Right ventricle myocardium superior (tissue), 1 donor: ENCODE measurements at regions not wholly inside any gene's neighbourhood (a gene's known extent, or its start where the extent isn't known, plus 50 kb on each side); places are given as distances from the start of the nearest gene placed in this dataset.
"Not testable (repeated sequence)": the region's sequence is repeated elsewhere in the genome, so short reads cannot be mapped to it uniquely, and the experiment has no call there.

ENCODE experiments used
- ATAC-seq: fragments of 200-7000 bp; cut with Tn5 transposase; one replicate; pipeline ENCODE4 v1.9.1; 2020; ENCODE audit warnings: mild to moderate bottlenecking; ENCODE audit not compliant: poor library complexity
- DNase-seq: peaks from one replicate; pipeline ENCODE4 v3.0.0-alpha.2; 2020
- intact Hi-C: fragments of 100-400 bp; cut with DNase I; formaldehyde crosslinking; loops from one replicate; pipeline ENCODE4 v1.11.2; 2022
- donor health status: DM: no; HTN: yes; CAD: no; lungs with severe emphysema.

DNA sequence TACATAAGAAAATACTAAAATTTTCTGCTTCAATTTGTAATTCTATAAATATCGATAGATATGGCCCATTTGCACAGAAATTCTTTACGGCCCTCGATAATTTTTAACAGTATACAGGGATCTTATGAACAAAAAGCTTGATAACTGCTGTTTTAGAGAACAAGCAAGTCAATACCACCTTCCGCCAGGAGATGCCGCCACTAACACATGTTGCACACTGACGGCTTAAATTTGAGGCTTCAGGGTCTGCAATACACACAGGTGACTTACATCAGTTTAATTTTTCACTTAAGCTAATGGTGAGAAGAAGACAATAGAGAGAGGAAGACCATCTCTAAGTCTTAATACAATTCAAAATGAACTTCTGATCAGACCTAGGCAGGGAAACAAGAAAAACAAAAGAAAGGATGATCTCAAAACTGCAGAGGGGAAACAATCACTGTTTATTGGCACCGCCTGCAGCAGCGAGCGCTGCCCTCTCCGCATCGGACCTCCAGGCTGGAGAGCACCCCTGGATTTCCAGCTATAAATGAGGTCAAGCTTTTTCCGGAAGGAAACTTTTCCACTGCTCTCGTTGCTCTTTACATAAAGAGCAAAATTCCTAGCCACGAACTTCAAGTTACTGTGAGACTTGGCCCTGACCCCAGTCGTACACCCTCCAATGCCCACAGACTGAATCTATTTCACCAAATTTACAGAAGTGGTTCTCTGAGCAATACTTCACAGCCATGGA, 53.9 kb downstream of the OTOR start:
- DNase-seq (peak; percentile 57), ATAC-seq (no peak)
- intact Hi-C loops, result loop anchor here (2.0 to 5.0 kb wide), 2 partner anchors 629 to 1470 kb away; no protein-coding TSS in a partner anchor

DNA sequence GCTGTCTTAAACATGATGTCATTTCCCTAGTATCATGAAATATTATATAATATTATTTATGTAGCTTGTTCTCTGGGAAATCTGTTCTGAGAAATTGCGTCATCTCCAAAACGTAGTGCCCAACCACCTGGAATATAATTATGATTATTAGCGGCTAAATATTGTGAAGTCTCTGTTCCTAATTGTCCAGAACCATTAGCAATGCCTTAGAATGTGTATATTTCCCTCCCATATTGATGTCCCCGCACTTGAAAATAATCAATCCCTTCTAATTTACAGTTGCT, 54.4 kb downstream of the OTOR start:
- intact Hi-C loops, result loop anchor here (2.0 to 5.0 kb wide), 2 partner anchors 628 to 1470 kb away; no protein-coding TSS in a partner anchor
- ATAC-seq (no peak), DNase-seq (no peak)

DNA sequence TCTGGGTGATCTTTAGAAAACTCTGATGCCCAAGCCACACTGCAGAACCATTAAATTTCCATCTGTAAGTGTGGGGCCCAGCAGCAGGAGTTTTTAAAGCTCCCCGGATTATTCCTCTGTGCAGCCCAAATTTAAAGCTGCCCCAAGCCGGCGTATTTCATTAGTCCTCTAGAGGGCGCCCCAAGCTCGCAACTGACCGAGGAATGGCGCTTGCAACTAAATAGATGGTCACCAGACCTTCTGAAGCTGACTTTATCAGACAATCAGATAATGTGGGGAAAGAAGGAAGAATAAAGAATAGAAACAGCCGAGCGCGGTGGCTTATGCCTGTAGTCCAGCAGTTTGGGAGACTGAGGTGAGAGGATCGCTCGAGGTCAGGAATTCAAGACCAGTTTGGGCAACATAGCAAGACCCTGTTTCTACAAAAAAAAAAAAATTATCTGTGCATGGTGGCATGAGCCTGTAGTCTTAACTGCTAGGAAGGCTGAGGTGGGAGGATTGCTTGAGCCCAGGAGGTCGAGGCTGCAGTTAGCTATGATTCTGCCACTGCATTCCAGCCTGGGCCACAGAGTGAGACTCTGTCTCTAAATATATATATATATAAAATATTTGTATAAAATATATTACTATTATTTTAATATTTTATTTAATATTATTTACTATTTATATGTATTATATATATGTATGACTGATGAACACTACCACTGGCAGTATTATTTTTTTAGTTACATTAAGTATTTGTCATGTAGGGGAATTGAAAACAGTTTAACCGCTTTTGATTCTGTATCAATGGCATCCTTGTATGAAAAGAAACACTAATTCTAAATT, 56.0 kb downstream of the OTOR start:
- intact Hi-C loops, result loop anchor here (2.0 to 5.0 kb wide), 2 partner anchors 627 to 1468 kb away; no protein-coding TSS in a partner anchor
- ATAC-seq (peak; percentile 57), DNase-seq (peak; percentile 52)

DNA sequence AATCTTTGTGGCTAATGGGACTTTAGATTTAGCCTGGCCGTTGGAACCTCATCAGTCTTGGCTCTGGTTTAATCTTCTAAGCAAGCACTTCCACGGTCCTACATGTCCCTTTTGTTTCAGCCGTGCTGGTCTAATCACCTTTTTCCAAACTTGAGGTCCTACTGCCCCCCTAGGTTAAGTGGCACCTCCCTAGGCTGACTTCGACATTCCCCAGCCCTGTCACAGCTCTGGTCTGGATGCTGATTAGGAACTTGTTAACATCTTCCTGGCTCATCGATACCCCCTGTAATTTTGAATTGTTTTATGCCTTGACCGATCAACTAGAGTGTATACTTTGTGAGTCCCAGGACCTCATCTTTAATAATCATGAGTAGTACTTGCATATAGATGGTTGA, 56.6 kb downstream of the OTOR start:
- ATAC-seq, result no peak
- DNase-seq, result no peak
- intact Hi-C loops, result loop anchor here (5.0 kb wide), 1 partner anchor 1468 kb away; no protein-coding TSS in a partner anchor

DNA sequence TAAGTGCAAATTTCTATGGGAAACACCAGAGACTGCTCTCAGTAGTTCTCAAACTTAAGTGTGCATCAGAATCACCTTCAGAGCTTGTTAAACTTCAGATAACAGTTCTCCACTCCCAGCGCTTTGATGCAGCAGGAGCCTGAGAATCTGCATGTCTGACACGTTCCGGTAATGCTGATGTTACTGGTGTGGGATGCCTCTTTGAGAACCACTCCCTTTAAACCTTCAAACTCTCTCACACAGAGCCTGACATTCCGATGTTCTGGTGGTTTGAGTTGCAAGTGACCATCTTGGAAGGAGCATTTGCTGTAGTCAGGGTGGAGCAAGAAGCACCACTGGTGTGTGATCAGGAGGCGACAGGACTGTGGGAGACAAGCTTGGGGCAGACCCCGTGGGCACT, 57.9 kb downstream of the OTOR start:
- ATAC-seq, result no peak
- intact Hi-C loops, result no loop called here
- DNase-seq, result no peak

DNA sequence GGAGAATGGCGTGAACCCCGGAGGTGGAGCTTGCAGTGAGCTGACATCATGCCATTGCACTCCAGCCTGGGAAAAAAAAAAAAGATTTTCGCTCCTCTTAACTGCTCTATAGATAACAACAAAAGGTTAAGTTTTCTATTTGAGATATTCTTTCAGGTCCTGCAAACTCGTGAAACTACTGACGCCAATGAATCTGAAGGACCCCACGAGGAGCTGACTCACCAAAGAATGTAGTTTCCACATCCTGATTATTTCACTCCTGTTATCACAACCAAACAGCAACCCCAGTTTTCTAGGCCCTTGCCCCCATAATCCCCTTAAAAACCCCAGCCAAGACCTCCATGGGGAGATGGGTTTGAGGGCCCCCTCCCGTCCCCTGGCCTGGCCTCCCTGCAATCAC, 58.7 kb downstream of the OTOR start:
- DNase-seq (no peak), ATAC-seq (no peak)
- intact Hi-C loops, result no loop called here

DNA sequence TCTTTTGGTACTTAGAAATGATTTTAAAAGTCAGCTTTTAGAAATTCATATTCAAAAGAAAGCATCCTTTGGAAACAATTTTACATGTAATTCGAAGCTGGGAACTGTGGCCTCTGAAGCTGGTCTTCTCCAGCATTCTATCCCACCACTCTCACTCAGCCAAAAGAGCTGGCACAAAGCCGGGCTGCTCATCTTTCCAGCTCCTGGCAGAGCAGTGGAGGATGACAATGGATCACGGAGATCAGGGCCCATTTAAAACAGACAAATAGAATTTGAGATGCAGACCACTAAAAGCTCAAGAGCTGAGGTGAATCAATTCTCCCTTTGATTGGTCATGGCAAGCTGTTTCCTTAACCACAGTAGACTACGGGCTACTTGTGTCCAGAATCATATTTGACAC, 60.6 kb downstream of the OTOR start:
- DNase-seq (no peak), ATAC-seq (no peak)
- intact Hi-C loops, result no loop called here

DNA sequence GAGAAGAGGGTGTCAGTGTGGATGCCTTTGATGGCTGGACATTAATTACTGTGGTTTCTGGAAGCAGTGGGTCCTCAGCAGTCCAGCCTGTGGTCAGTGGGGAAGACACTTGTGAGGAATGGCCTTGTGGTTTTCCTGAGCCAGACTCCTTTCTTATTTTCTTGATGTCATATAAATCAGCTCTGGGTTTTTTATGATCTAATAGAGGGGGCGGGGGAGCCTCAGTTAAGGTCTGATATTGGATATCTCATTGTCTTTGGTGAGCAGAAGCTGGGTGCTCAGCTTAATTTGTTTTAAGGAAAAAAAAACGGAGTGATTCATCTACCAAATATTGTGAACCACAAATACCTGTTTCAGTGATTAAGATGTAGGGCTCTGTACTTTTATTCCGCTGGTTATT, 62.1 kb downstream of the OTOR start:
- DNase-seq (no peak), ATAC-seq (no peak)
- intact Hi-C loops, result no loop called here

DNA sequence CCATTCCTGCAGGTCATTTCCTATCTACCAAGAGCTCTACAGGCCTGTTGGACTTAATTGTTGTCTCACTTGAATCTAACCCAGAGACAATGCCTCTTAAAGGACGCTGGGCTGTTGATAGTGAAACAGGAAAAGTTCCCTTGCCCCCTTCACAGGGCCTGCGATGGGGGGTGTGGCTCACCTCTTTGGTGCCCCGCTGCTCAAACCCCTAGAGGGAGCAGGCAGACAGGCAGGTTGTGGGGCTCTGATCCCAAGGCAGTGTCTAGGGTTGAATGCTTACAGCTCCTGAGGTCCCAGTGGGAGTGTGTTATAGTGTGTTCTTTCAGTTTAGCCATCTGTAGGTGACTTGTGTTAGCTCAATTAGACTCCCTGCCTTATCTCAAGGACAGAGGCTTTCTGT, 68.0 kb downstream of the OTOR start:
- DNase-seq (no peak), ATAC-seq (no peak)
- intact Hi-C loops, result no loop called here

DNA sequence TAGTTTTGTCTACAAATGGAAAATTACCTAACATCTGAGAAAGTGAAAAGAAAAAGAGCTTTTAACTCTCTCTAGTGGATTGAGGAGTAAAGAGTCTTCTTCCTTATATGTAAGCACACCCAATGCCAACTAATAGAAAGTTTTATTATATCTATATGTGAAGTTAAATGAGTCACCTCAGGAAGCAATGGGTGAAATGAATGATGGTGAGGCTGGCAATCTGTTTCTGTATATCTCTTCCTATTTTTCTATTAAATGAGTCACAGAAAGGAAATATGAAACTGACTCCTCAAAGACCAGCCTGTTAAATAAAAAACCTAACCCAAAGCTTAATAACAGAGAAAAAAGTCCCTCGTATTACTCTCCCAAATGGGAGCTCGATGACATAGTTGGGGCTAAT, 71.3 kb downstream of the OTOR start:
- ATAC-seq, result no peak
- intact Hi-C loops, result no loop called here
- no peak for DNase-seq

DNA sequence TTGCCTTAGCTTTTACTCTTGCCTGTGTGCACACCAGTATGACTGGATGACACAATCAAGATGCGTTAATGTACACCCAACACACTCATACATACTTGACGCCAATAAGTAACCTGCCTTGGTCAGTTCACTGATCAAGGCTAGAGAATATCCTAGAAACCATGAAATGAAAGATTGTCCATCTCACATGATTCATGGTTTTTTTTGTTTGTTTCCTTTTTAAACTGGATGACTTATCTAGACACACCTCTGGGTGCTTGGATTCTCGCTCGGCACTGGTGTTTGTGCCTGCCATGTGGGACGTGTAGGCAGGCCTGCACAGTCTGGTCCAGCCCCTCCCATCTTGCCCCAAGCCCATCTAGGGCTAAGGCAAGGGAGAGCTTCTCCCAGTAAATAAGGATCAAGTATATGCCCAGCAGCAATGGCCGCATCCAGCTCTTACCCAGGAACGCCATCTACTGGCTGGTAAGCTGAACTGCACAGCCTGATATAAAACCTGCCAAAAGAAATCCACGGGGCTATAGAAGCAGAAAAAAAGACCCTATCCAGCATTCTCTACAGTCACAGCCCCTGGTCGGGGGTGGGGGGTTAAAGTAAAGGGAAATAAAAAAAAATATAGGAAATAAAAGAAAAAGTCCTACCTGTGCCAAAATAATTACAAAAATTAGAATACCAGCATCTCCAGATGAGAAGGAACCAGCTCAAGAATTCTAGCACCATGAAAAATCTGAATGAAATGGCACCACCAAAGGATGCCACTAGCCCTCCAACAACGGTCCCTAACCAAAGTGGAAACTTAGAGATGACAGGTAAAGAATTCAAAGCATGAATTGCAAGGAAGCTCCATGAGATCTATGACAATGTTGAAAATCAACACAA, 73.3 kb downstream of the OTOR start:
- no peak for DNase-seq
- no peak for ATAC-seq
- intact Hi-C loops, result no loop called here

DNA sequence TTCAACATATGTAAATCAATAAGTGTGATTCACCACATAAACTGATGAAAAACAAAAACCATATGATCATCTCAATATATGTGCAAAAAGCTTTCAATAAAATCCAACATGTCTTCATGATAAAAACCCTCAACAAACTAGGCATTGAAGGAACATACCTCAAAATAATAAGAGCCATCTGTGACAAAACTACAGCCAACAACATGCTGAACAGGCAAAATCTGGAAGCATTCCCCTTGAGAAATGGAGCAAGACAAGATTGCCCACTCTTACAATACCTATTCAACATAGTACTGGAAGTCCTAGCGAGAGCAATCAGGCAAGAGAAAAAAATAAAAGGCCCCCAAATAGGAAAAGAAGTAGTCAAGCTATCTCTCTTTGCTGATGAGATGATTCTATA, 76.5 kb downstream of the OTOR start:
- intact Hi-C loops, result no loop called here
- no peak for ATAC-seq
- DNase-seq, result no peak

DNA sequence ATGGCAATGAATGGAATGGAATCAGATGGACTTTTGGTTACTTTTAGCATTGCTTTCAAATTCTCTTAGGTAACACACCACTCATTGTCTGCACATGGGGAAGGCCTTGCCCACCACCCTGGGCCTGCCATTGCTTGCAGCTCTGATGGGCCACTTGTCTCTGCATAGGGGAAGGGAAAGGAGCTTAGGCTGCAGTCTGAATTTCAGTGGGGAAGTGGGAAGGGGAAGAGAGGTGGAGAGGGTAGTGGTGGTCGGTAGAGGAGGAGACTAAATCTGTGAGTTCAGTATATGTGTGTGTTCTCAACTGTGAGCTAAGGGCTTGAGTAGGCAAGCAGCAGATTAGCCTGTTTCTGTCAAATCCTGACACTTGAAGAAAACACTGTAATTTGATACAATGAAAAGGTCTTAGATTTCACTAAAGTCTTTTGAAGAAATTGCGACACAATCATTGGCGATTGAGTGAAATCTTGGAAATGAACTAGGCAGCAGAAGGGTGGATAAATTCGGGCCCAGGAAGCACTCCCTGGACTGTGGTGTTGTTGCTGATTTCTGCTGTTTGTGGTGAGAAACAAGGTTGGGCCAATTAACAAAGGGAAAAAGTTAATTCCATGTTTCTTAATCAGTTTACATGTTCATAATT, 80.6 kb downstream of the OTOR start:
- intact Hi-C loops, result no loop called here
- ATAC-seq, result no peak
- no peak for DNase-seq

DNA sequence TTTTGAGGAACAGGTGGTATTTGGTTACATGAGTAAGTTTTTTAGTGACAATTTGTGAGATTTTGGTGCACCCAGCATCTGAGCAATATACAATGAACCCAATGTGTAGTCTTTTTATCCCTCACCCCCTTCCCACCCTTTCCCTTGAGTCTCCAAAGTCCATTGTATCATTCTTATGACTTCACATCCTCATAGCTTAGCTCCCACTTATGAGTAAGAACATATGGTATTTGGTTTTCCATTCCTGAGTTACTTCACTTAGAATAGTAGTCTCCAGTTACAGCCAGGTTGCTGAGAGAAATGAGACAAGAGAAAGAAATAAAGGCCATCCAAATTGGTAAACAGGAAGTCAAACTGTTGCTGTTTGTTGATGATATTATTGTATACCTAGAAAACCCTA, 87.5 kb downstream of the OTOR start:
- intact Hi-C loops, ATAC-seq: not testable (repeated sequence)

DNA sequence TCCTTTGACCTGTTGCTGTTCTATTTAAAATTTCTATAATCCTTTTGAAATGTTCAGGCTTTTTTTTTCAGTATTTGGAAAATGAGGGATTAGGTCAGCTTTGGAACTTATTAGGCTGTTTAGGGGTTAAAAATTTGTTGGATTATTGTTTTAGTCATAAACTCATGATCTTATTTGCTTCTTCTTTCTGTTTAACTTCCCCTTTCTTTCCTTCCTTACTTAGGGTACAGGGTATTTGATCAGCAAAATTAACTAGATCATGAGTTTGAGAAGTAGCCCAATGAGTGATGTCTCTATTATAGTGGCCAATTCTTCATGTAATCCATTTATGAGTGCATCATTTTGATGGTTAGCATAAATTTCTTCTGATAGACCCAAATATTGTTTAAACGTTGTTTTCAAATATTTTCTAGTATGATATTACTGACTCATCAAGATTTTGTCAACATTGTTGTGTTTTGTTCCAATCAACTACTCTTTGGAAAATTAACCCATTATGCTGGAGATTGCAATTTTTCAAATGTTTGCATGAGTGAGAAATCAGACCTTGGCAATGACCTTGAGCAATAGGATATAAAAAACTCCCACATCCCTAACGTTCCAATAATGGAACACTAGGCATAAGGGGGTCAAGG, 94.4 kb downstream of the OTOR start:
- intact Hi-C loops, result no loop called here
- ATAC-seq, result no peak
- DNase-seq, result no peak

More for the DNA sequence above, 87.5 kb downstream of the OTOR start:
- DNase-seq, result not testable (repeated sequence)

DNA sequence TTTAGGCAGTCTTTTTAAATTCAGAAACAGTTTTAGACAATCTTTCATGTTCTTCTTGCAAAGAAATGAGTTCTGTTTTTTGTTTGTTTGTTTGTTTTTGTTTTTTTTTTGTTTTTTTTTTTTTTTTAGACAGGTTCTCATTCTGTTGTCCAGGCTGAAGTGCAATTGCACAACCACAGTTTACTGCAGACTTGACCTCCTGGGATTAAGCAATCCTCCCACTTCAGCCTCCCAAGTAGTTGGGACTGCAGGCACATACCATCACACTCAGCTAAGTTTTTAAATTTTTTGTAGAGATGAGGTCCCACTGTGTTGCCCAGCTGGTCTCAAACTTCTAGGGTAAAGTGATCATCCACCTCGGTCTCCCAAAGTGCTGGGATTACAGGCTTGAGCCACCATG, 96.2 kb downstream of the OTOR start:
- intact Hi-C loops, result no loop called here
- no peak for ATAC-seq
- DNase-seq, result no peak

DNA sequence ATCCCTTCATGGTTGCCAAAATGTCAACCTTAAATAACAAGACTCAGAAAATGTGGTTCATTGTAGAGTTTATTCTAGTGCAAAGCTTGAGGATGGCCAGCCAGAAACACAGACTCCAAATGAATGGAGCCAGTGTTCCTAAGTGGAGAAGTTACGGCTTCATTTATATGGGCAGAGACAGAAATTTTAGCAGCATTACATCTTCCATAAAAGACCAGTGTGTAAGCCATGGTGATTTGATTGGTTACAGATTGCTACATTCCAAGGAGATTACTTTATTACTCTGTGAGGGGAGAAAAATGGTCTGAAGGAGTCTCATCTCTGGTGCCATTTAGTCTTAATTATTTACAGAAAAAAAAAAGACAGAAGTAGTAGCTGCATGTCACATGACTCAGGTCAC, 97.8 kb downstream of the OTOR start:
- intact Hi-C loops, result no loop called here
- DNase-seq (no peak), ATAC-seq (no peak)

DNA sequence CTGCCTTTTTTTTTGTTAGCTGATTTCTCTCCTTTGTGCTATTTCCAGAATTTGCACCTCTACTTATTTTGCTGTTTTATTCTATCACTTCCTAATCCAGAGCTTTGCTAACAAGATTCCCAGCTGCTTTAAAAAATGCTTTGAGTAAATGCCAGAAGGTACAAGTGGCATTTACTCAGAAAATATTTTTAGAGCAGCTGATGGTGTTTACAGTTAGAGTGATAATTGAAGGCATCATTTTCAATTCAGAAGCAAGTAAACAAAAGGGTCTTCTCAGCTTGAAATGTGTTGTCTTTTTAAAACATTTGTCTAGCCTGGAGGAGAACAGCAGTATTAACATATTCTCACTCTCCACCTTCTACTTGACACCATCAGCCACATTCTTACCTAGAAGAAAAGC, 99.9 kb downstream of the OTOR start:
- no peak for ATAC-seq
- intact Hi-C loops, result no loop called here
- no peak for DNase-seq
